ENCODE measurements at regions not wholly inside any gene's neighbourhood (a gene's known extent, or its start where the extent isn't known, plus 50 kb on each side); places are given as distances from the start of the nearest gene placed in this dataset.

DNA sequence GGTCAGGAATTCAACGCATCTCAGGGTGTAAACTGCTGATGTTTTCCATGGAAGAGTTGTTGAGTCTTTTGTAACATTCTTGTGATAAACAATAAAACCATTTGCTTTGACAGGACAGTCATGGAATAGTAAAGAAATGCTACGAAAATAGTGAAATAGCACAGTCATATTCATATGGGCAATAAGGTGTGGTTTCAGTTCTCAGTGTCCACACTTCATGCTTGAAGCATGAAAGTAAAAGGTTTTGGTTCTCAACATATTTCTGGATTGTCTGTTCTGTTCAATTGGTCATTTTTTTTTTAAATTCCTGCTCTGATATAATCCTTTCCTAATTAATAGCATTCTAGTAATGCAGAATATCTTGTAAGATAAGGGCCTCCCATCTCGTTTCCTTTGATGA lies 467.6 kb upstream of the ZNF608 start:
- intact Hi-C loops (cut with micrococcal nuclease; ENCODE audit: unreplicated experiment) = no loop called here
- Histone ChIP-seq H3K4me2 (ENCODE audit: low read length) (no peak overlapping the region), H3K4me3 (ENCODE audit: low read depth, low read length, poor library complexity, severe bottlenecking) (no peak overlapping the region), H3K27ac (ENCODE audit: low read depth, low read length, poor library complexity, severe bottlenecking) (no peak overlapping the region), H3K79me2 (ENCODE audit: insufficient read depth, low read depth, low read length) (no peaks in the 10 kb centered on the region), H3K4me1 (ENCODE audit: insufficient read depth, low read length, poor library complexity, severe bottlenecking) (no peaks in the 10 kb centered on the region), H3K9me3 (ENCODE audit: low read length) (no peaks in the 10 kb centered on the region; the same call in 1 of the 2 replicates), H4K20me1 (ENCODE audit: insufficient read depth, low read length) (no peaks in the 10 kb centered on the region), H2AFZ (ENCODE audit: low read length) (no peak overlapping the region), H3K9me2 (ENCODE audit: insufficient read depth, low read length) (no peaks in the 10 kb centered on the region), H3K36me3 (ENCODE audit: insufficient read depth, low read length) (no peaks in the 10 kb centered on the region)
- TF ChIP-seq, protein P1, sequence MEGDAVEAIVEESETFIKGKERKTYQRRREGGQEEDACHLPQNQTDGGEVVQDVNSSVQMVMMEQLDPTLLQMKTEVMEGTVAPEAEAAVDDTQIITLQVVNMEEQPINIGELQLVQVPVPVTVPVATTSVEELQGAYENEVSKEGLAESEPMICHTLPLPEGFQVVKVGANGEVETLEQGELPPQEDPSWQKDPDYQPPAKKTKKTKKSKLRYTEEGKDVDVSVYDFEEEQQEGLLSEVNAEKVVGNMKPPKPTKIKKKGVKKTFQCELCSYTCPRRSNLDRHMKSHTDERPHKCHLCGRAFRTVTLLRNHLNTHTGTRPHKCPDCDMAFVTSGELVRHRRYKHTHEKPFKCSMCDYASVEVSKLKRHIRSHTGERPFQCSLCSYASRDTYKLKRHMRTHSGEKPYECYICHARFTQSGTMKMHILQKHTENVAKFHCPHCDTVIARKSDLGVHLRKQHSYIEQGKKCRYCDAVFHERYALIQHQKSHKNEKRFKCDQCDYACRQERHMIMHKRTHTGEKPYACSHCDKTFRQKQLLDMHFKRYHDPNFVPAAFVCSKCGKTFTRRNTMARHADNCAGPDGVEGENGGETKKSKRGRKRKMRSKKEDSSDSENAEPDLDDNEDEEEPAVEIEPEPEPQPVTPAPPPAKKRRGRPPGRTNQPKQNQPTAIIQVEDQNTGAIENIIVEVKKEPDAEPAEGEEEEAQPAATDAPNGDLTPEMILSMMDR (conservative IDR thresholded peaks at IDR 0.05; ENCODE audit: low read length) = no peak
- TF ChIP-seq EZH2phosphoT487 (IDR thresholded peaks at IDR 0.05; ENCODE audit: borderline replicate concordance, low read depth, low read length) = no peak
- ChIA-PET POLR2A (interaction anchor here (1.2 kb wide), 1 partner anchor 13 kb away, joined by 4 read pairs; no protein-coding TSS in a partner anchor), CTCF (ENCODE audit: unreplicated experiment) (no interaction called here)
- DNase-seq (ENCODE audit: low spot score) = no peak
- no TSS peak for BruUV-seq (replicated peaks)

DNA sequence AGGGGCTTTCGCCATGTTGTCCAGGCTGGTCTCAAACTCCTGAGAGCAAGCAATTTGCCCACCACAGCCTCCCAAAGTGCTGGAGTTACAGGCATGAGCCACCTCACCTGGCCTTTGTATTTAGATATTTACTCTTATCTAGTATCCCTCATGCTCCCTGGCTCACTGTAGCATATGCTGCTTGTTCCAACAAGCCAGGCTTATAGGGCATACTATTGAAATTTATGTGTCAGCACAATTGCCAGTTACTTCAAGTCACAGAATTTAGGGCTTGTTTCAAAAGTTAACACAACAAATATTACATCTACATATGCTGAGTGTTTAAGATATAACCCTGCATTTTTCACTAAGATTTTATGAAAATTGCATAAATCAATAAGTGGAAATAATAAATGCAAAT lies 469.2 kb upstream of the ZNF608 start:
- no TSS peak for BruUV-seq (replicated peaks)
- Histone ChIP-seq H3K9me3 (ENCODE audit: low read length) (no peaks in the 10 kb centered on the region; the same call in 1 of the 2 replicates), H3K4me1 (ENCODE audit: insufficient read depth, low read length, poor library complexity, severe bottlenecking) (no peaks in the 10 kb centered on the region), H3K79me2 (ENCODE audit: insufficient read depth, low read depth, low read length) (no peaks in the 10 kb centered on the region), H3K27ac (ENCODE audit: low read depth, low read length, poor library complexity, severe bottlenecking) (no peak overlapping the region), H3K4me2 (ENCODE audit: low read length) (no peak overlapping the region), H3K9me2 (ENCODE audit: insufficient read depth, low read length) (no peaks in the 10 kb centered on the region), H3K36me3 (ENCODE audit: insufficient read depth, low read length) (no peaks in the 10 kb centered on the region), H4K20me1 (ENCODE audit: insufficient read depth, low read length) (no peaks in the 10 kb centered on the region), H2AFZ (ENCODE audit: low read length) (no peak overlapping the region), H3K4me3 (ENCODE audit: low read depth, low read length, poor library complexity, severe bottlenecking) (no peak overlapping the region)
- intact Hi-C loops (cut with micrococcal nuclease; ENCODE audit: unreplicated experiment) = no loop called here
- CTCF ChIA-PET (ENCODE audit: unreplicated experiment) = no interaction called here
- POLR2A ChIA-PET = no interaction called here
- no peak for TF ChIP-seq EZH2phosphoT487 (IDR thresholded peaks at IDR 0.05; ENCODE audit: borderline replicate concordance, low read depth, low read length)
- TF ChIP-seq, protein P1 (conservative IDR thresholded peaks at IDR 0.05; ENCODE audit: low read length) = no peak
- DNase-seq (ENCODE audit: low spot score) = no peak

DNA sequence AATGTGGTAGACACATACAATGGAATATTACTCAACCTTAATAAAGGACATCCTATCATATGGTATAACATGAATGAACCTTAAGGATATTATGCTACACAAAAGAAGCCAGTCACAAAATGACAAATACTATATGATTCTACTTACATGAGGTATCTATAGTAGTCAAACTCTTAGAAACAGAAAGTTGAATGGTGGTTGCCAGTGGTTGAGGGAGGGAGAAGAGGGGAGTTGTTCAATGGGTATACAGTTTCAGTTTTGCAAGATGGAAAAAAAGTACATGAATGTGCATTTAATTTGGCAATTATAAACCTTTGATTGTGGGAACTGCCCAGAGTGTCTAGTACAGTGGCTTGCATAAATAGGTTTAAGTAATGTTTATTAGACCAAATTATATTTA lies 473.3 kb upstream of the ZNF608 start:
- no peak for DNase-seq (ENCODE audit: low spot score)
- no peak overlapping the region for H3K4me2 ChIP-seq (ENCODE audit: low read length)
- no peak for TF ChIP-seq EZH2phosphoT487 (IDR thresholded peaks at IDR 0.05; ENCODE audit: borderline replicate concordance, low read depth, low read length)
- TF ChIP-seq, protein P1 (conservative IDR thresholded peaks at IDR 0.05; ENCODE audit: low read length) = no peak
- BruUV-seq (replicated peaks) = no TSS peak
- POLR2A ChIA-PET = no interaction called here
- H2AFZ ChIP-seq (ENCODE audit: low read length) = no peak overlapping the region
- no peak overlapping the region for H3K27ac ChIP-seq (ENCODE audit: low read depth, low read length, poor library complexity, severe bottlenecking)
- no peaks in the 10 kb centered on the region; the same call in 1 of the 2 replicates for H3K9me3 ChIP-seq (ENCODE audit: low read length)
- H3K4me3 ChIP-seq (ENCODE audit: low read depth, low read length, poor library complexity, severe bottlenecking) = no peak overlapping the region
- no peaks in the 10 kb centered on the region for H4K20me1 ChIP-seq (ENCODE audit: insufficient read depth, low read length)
- intact Hi-C loops (cut with micrococcal nuclease; ENCODE audit: unreplicated experiment) = no loop called here
- CTCF ChIA-PET (ENCODE audit: unreplicated experiment) = no interaction called here
- H3K79me2 ChIP-seq (ENCODE audit: insufficient read depth, low read depth, low read length) = no peaks in the 10 kb centered on the region
- no peaks in the 10 kb centered on the region for H3K9me2 ChIP-seq (ENCODE audit: insufficient read depth, low read length)
- H3K36me3 ChIP-seq (ENCODE audit: insufficient read depth, low read length) = no peaks in the 10 kb centered on the region
- H3K4me1 ChIP-seq (ENCODE audit: insufficient read depth, low read length, poor library complexity, severe bottlenecking) = no peaks in the 10 kb centered on the region
